ENCODE measurements at regions not wholly inside any gene's neighbourhood (a gene's known extent, or its start where the extent isn't known, plus 50 kb on each side); places are given as distances from the start of the nearest gene placed in this dataset.

DNA sequence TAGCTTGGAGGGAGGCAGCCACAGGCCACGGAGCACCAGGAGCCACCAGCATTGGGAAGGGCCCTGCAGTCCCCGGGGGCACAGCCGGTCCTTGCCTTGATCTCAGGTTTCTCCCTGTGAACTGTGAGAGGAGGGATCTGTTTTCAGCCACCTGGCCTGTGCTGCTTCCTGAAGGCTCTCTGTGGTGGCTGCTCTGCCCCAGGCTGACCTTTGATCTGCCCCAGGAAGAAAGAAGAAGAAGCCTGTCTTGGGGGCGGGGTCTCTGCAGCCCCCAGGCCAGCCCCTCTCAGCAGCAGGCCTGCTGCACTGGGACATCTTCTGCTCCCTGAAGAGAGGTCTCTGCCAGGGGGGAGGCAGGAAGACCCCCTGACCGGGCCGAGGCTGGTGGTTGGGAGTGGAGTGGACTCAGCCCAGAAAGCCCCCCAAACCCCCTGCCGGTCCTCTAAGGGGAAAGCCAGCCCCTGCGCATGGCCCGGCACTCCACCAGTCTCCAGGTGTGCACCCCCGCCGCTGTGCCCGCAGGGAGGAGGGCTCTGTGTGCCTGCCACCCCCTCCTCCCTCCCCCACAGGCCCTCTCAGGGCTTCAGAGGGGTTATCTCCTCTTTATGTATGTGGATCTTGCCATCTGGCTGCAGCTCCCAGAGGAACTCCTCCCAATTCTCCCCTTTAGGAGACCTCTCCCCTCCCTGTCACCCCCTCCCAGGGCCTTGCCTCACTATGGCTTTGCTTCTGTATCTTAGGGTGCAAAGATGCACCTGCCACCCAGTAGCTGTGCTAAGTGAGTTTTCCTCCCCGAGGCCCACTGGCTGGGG is 675.3 kb downstream of the BRD1 start:
- TF ChIP-seq, protein P1, sequence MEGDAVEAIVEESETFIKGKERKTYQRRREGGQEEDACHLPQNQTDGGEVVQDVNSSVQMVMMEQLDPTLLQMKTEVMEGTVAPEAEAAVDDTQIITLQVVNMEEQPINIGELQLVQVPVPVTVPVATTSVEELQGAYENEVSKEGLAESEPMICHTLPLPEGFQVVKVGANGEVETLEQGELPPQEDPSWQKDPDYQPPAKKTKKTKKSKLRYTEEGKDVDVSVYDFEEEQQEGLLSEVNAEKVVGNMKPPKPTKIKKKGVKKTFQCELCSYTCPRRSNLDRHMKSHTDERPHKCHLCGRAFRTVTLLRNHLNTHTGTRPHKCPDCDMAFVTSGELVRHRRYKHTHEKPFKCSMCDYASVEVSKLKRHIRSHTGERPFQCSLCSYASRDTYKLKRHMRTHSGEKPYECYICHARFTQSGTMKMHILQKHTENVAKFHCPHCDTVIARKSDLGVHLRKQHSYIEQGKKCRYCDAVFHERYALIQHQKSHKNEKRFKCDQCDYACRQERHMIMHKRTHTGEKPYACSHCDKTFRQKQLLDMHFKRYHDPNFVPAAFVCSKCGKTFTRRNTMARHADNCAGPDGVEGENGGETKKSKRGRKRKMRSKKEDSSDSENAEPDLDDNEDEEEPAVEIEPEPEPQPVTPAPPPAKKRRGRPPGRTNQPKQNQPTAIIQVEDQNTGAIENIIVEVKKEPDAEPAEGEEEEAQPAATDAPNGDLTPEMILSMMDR (IDR thresholded peaks at IDR 0.05): no peak
- no peaks in the 10 kb centered on the region for H3K36me3 ChIP-seq
- H3K4me3 ChIP-seq: no peak overlapping the region
- no peak overlapping the region for H3K27ac ChIP-seq
- H3K4me1 ChIP-seq: no peaks in the 10 kb centered on the region
- H3K9me3 ChIP-seq: no peaks in the 10 kb centered on the region
- DNase-seq (ENCODE audit: low spot score): no peak
- no peaks in the 10 kb centered on the region for H3K27me3 ChIP-seq

DNA sequence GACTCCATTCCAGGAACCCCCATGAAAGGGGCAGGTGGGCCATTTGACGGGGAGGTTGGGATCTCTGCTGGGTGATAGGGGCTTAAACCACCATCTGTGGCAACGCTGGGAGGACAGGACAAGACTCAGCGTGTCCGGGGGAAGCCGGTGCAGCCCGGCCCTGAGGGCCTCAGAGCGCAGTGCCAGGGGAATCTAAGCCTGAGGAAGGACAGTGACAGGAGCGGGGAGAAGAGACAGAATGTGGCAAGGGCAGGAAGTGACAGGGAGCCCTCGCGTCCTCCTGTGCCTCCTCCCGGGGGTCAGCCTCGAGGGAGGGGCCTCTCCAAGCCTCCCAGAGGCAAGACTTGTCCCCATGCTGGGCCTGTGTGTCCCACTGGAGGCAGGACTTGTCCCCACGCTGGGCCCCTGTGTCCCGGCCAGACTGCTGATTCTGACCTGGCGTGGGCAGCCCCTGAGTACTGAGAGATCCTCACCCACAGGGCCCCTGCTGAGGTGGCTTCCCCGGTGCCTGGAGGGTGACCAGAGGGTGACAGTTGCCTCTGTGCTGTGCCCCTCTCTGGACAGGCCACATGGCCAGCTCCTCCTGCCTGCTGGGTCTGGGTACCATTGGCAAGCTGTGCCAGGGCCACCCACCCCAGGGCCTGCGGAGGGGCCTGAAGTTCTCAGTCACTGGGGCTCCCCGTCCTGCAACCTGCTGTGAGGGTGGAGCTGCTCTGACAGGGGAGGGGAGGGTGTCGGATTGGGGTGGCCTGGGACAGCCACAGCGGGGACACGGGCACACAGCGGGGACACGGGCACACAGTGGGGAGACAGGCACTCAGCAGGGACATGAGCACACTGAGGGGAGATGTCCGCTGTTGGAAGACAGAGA is 676.2 kb downstream of the BRD1 start:
- Histone ChIP-seq H3K36me3 (no peaks in the 10 kb centered on the region), H3K4me1 (no peaks in the 10 kb centered on the region), H3K9me3 (no peaks in the 10 kb centered on the region), H3K4me3 (no peak overlapping the region), H3K27me3 (no peaks in the 10 kb centered on the region), H3K27ac (no peak overlapping the region)
- no peak for DNase-seq (ENCODE audit: low spot score)
- TF ChIP-seq, protein P1 (IDR thresholded peaks at IDR 0.05): no peak

DNA sequence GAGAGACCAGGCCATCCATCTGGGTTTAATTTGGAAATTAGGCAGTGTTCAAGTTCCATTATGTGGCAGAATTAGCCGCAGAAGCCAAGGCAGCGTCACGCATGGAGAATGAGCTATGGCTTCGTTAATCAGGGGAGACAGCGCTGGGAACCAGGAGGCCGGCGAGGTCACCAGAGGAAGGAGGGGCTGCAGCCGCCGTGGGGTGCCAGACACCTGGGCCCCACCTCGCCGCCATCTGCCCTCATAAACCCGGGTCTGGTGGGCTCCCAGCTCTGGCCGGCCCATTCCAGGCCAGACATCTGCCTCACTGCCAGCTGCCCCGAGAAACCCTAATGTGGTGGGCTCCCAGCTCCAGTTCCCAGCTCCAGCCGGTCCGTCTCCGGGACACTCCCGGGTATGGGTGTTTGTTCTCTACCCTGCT is 676.9 kb downstream of the BRD1 start:
- DNase-seq (ENCODE audit: low spot score): no peak
- no peaks in the 10 kb centered on the region for H3K36me3 ChIP-seq
- TF ChIP-seq, protein P1 (IDR thresholded peaks at IDR 0.05): no peak
- no peaks in the 10 kb centered on the region for H3K9me3 ChIP-seq
- no peak overlapping the region for H3K27ac ChIP-seq
- no peaks in the 10 kb centered on the region for H3K4me1 ChIP-seq
- H3K4me3 ChIP-seq: no peak overlapping the region
- H3K27me3 ChIP-seq: no peaks in the 10 kb centered on the region

DNA sequence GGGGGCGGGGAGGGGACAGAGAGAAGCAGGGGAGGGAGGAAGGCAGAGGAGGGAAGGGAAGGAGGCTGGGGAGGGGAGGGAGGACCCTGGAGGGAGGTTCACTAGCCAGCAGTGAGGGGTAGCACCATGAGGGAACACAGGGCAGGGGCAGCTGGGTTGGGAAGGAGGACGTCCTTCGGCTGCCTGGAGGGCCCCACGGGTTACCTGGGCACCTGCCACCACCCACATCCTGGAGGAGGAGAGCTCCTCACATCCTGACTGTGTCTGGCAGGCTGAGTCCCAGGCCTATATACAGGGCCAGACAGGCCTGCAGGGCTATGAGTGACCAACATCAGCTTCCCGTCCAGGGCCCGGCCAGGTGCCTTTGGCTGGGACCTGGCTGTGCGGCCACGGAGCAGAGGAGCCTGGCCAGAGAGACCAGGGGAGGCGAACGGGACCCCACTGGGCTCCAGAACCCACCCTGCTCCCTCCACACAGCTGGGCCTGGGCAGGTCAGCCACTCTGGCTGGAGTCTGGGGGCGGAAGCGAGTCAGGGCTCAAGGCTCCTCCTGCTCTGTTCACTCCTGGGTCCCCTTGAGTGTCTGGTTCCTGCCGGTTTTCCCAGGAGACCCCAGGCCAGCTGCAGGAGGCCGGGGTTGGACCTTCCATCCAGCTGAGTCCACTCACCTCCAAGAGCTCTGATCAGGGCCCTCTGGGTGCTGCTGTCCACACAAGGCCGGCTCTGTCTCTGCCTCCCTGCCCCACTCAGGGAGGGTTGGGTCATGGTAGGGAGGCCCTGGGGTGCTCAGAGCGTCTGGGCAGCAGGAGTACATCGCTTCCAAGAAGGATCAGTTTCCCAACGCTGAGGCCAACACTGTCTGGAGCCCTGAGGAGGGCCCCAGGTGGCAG is 677.7 kb downstream of the BRD1 start:
- TF ChIP-seq, protein P1 (IDR thresholded peaks at IDR 0.05): no peak
- no peak overlapping the region for H3K27ac ChIP-seq
- H3K36me3 ChIP-seq: no peaks in the 10 kb centered on the region
- no peaks in the 10 kb centered on the region for H3K9me3 ChIP-seq
- DNase-seq (ENCODE audit: low spot score): no peak
- no peaks in the 10 kb centered on the region for H3K27me3 ChIP-seq
- H3K4me3 ChIP-seq: no peak overlapping the region
- no peaks in the 10 kb centered on the region for H3K4me1 ChIP-seq

DNA sequence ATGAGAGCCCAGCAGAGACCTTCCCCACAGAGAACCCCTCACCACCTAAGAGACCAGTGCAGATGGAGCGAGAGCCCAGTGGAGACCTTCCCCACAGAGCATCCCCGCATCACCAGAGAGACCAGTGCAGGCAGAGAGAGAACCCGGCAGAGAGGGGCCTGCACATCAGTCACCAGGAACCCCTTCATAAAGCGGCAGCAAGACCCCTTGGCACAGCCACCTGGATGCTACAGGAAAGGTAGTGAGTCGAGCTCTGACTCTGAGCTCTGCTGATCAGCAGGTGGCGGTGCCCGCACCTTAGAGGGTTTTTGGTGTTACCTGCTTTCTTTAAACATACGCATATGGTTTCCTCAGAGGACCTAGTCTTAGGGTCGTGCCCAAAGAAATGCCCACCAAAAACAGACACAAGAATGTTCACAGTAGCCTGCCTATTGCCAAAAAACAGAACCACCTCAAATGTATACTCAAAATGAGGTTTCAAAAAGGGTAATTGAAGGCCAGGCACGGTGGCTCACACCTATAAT is 678.7 kb downstream of the BRD1 start:
- H3K27me3 ChIP-seq: no peaks in the 10 kb centered on the region
- no peak overlapping the region for H3K27ac ChIP-seq

More for the DNA sequence above, 678.7 kb downstream of the BRD1 start:
- H3K4me3 ChIP-seq: no peak overlapping the region
- H3K36me3 ChIP-seq: no peaks in the 10 kb centered on the region
- H3K9me3 ChIP-seq: no peaks in the 10 kb centered on the region
- TF ChIP-seq, protein P1 (IDR thresholded peaks at IDR 0.05): no peak
- no peak for DNase-seq (ENCODE audit: low spot score)
- no peaks in the 10 kb centered on the region for H3K4me1 ChIP-seq

All from right atrium auricular region (tissue), 2 donors.